ENCODE measurements at regions not wholly inside any gene's neighbourhood (a gene's known extent, or its start where the extent isn't known, plus 50 kb on each side); places are given as distances from the start of the nearest gene placed in this dataset.

- TF ChIP-seq POLR2A (IDR thresholded peaks at IDR 0.05) (no peak), POLR2AphosphoS5 (IDR thresholded peaks at IDR 0.05) (no peak), CTCF (IDR thresholded peaks at IDR 0.05) (no peak), EP300 (IDR thresholded peaks at IDR 0.05) (no peak)
- no peak for DNase-seq (ENCODE audit: low spot score in 2 of 2)
- no peaks in the 10 kb centered on the region for H3K9me3 ChIP-seq
- no peaks in the 10 kb centered on the region for H3K4me1 ChIP-seq
- no peak overlapping the region for H3K27ac ChIP-seq
- H3K27me3 ChIP-seq: no peaks in the 10 kb centered on the region
- H3K36me3 ChIP-seq: no peaks in the 10 kb centered on the region
- 68% methylated on average over 3 of the region's 3 CpGs for WGBS
- no peak overlapping the region for H3K4me3 ChIP-seq
These were observed 1499.0 kb upstream of the TMEFF2 start for GRCh38 chr2:193693758-193694157.

- 77% methylated on average over 2 of the region's 2 CpGs for WGBS
- H3K9me3 ChIP-seq: no peaks in the 10 kb centered on the region
- DNase-seq (ENCODE audit: low spot score in 2 of 2): no peak
- no peak for TF ChIP-seq CTCF (IDR thresholded peaks at IDR 0.05)
- TF ChIP-seq EP300 (IDR thresholded peaks at IDR 0.05): no peak
- TF ChIP-seq POLR2AphosphoS5 (IDR thresholded peaks at IDR 0.05): no peak
- no peak for TF ChIP-seq POLR2A (IDR thresholded peaks at IDR 0.05)
- H3K4me1 ChIP-seq: no peaks in the 10 kb centered on the region
- H3K36me3 ChIP-seq: no peaks in the 10 kb centered on the region
- no peak overlapping the region for H3K27ac ChIP-seq
- H3K27me3 ChIP-seq: no peaks in the 10 kb centered on the region
- no peak overlapping the region for H3K4me3 ChIP-seq
These were observed 1495.8 kb upstream of the TMEFF2 start for GRCh38 chr2:193690572-193690971.

- Histone ChIP-seq H3K9me3 (no peaks in the 10 kb centered on the region), H3K27ac (no peak overlapping the region), H3K4me3 (no peak overlapping the region), H3K36me3 (no peaks in the 10 kb centered on the region), H3K4me1 (no peaks in the 10 kb centered on the region), H3K27me3 (no peaks in the 10 kb centered on the region)
- 96% methylated on average over 4 of the region's 4 CpGs for WGBS
- no peak for DNase-seq (ENCODE audit: low spot score in 2 of 2)
- TF ChIP-seq EP300 (IDR thresholded peaks at IDR 0.05) (no peak), POLR2AphosphoS5 (IDR thresholded peaks at IDR 0.05) (no peak), POLR2A (IDR thresholded peaks at IDR 0.05) (no peak), CTCF (IDR thresholded peaks at IDR 0.05) (no peak)
These were observed 1492.5 kb upstream of the TMEFF2 start for GRCh38 chr2:193687195-193687594.

- Histone ChIP-seq H3K4me1 (no peaks in the 10 kb centered on the region), H3K4me3 (no peak overlapping the region), H3K27ac (no peak overlapping the region), H3K27me3 (no peaks in the 10 kb centered on the region), H3K36me3 (no peaks in the 10 kb centered on the region), H3K9me3 (no peaks in the 10 kb centered on the region)
- no peak for DNase-seq (ENCODE audit: low spot score in 2 of 2)
- WGBS: 61% methylated on average over 1 of the region's 1 CpG
- no peak for TF ChIP-seq POLR2A (IDR thresholded peaks at IDR 0.05)
- TF ChIP-seq CTCF (IDR thresholded peaks at IDR 0.05): no peak
- TF ChIP-seq POLR2AphosphoS5 (IDR thresholded peaks at IDR 0.05): no peak
- no peak for TF ChIP-seq EP300 (IDR thresholded peaks at IDR 0.05)
These were observed 1485.1 kb upstream of the TMEFF2 start for GRCh38 chr2:193679847-193680246.

- Histone ChIP-seq H3K4me1 (no peaks in the 10 kb centered on the region), H3K9me3 (no peaks in the 10 kb centered on the region), H3K4me3 (no peak overlapping the region), H3K27me3 (no peaks in the 10 kb centered on the region), H3K27ac (no peak overlapping the region), H3K36me3 (no peaks in the 10 kb centered on the region)
- DNase-seq (ENCODE audit: low spot score in 2 of 2): no peak
- no peak for TF ChIP-seq POLR2AphosphoS5 (IDR thresholded peaks at IDR 0.05)
- no peak for TF ChIP-seq CTCF (IDR thresholded peaks at IDR 0.05)
- no peak for TF ChIP-seq POLR2A (IDR thresholded peaks at IDR 0.05)
- TF ChIP-seq EP300 (IDR thresholded peaks at IDR 0.05): no peak
- WGBS: 81% methylated on average over 1 of the region's 1 CpG
These were observed 1475.7 kb upstream of the TMEFF2 start for GRCh38 chr2:193670478-193670877.

Measured in suprapubic skin (tissue), 4 donors.